ENCODE measurements at regions not wholly inside any gene's neighbourhood (a gene's known extent, or its start where the extent isn't known, plus 50 kb on each side); places are given as distances from the start of the nearest gene placed in this dataset.
"Not testable (repeated sequence)": the region's sequence is repeated elsewhere in the genome, so short reads cannot be mapped to it uniquely, and the experiment has no call there.

DNA sequence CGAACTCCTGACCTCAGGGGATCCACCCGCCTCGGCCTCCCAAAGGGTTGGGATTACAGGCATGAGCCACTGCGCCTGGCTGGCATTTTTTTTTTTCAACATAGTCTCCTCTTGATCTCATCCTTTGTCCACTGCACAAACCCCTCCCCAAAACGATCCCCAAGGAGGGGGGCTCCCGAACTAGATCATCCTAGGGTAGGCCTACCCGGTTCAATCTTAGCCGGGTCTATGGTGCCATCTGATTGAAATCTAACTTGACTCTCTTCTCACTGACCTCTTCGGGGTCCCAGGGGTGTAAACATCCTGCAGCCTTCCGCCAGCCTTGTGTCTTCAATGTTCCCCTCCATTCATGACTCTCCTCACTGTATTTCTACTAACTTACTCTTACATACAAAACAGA, 140.5 kb upstream of the CRHR1 start:
- intact Hi-C loops (cut with DNase I), result loop anchor here (5.0 kb wide), 1 partner anchor 194 kb away; no protein-coding TSS in a partner anchor
- TF ChIP-seq, protein P1, sequence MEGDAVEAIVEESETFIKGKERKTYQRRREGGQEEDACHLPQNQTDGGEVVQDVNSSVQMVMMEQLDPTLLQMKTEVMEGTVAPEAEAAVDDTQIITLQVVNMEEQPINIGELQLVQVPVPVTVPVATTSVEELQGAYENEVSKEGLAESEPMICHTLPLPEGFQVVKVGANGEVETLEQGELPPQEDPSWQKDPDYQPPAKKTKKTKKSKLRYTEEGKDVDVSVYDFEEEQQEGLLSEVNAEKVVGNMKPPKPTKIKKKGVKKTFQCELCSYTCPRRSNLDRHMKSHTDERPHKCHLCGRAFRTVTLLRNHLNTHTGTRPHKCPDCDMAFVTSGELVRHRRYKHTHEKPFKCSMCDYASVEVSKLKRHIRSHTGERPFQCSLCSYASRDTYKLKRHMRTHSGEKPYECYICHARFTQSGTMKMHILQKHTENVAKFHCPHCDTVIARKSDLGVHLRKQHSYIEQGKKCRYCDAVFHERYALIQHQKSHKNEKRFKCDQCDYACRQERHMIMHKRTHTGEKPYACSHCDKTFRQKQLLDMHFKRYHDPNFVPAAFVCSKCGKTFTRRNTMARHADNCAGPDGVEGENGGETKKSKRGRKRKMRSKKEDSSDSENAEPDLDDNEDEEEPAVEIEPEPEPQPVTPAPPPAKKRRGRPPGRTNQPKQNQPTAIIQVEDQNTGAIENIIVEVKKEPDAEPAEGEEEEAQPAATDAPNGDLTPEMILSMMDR (IDR thresholded peaks at IDR 0.05), result no peak
- TF ChIP-seq POLR2AphosphoS5 (IDR thresholded peaks at IDR 0.05; ENCODE audit: insufficient read depth in 1 of 2, low read depth in 1 of 2), result no peak
- no peak for TF ChIP-seq POLR2A (IDR thresholded peaks at IDR 0.05)
- no peak overlapping the region for H3K4me3 ChIP-seq

DNA sequence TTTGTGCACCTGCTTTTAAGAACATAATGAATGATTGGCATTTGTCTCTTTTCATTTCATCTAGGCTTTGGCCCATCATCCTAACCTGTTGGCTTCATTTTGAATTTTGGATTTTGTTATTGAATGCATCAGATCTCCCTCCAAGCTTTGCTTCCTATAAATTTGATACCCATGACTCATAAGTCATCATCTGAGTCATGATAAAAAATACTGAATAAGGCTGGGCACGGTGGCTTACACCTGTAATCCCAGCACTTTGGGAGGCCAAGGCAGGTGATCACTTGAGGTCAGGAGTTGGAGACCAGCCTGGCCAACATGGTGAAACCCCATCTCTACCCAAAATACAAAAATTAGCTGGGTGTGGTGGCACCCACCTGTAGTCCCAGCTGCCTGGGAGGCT, 139.5 kb upstream of the CRHR1 start:
- not testable (repeated sequence) for H3K36me3 ChIP-seq; H3K27me3 ChIP-seq; H3K4me1 ChIP-seq; H3K27ac ChIP-seq; H3K4me3 ChIP-seq; H3K9me3 ChIP-seq; DNase-seq (ENCODE audit: extremely low spot score in 2 of 2)
- intact Hi-C loops (cut with DNase I), result loop anchor here (5.0 kb wide), 1 partner anchor 193 kb away; no protein-coding TSS in a partner anchor

More for the DNA sequence above, 140.5 kb upstream of the CRHR1 start:
- H3K36me3 ChIP-seq, result no peaks in the 10 kb centered on the region
- no peak overlapping the region for H3K27ac ChIP-seq
- no peaks in the 10 kb centered on the region for H3K27me3 ChIP-seq
- H3K4me1 ChIP-seq, result no peaks in the 10 kb centered on the region
- H3K9me3 ChIP-seq, result no peaks in the 10 kb centered on the region
- DNase-seq (ENCODE audit: extremely low spot score in 2 of 2), result no peak

DNA sequence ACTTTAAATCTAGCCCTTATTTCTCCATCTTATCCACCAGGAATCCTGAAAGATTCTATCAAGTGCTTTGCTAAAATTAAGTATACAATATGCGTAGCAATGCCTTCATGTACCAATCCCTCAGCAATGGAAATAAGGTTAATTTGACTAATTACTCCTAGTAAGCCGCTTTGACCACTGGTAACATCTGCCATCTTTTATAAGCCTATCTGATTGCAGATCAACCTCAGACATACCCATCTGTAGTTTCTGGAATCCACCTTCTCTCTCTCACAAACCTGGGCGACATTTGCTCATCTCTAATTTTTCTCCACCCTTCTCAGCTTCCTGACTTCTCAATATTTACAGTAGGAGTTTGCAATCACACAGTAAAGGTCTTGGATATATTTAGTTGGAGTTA, 138.8 kb upstream of the CRHR1 start:
- Histone ChIP-seq H3K27ac (no peak overlapping the region), H3K36me3 (no peaks in the 10 kb centered on the region), H3K4me3 (no peak overlapping the region), H3K4me1 (no peaks in the 10 kb centered on the region), H3K9me3 (no peaks in the 10 kb centered on the region), H3K27me3 (no peaks in the 10 kb centered on the region)
- TF ChIP-seq POLR2AphosphoS5 (IDR thresholded peaks at IDR 0.05; ENCODE audit: insufficient read depth in 1 of 2, low read depth in 1 of 2) (no peak), POLR2A (IDR thresholded peaks at IDR 0.05) (no peak)
- TF ChIP-seq, protein P1 (IDR thresholded peaks at IDR 0.05), result no peak
- intact Hi-C loops (cut with DNase I), result no loop called here
- DNase-seq (ENCODE audit: extremely low spot score in 2 of 2), result no peak

DNA sequence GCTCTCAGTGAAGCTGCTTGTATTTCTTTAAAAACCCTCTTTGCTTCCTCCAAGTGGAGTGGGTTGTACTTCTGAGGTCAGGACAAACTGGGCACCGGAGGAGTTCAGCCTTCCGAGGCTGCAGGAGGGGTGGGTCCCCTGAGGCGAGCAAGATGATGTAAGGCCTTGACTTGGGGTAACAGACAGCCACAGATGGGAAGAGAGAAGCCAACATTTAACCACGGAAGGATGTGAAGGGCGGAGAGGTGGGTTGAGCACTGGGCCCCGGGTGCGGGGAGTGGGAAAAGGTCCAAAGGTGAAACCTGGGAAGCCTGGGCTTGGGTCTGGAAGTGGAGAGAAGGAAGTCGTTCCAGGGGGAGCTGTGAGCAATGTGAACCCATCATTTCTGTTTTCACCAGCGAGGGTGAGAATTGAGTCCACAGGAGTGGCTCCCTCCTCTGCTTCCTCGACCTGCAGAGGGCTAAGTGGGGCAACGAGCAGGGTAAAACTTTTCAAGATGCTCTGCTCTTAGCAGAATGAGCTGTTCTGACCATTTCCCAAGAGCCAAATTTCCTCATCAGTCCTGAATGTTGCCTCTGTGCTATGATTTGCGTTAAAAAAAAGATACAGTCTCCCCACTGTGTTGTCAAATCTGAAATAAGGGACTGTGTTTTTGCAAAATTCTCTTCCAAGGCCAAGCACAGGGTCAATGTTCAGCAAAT, 137.7 kb upstream of the CRHR1 start:
- intact Hi-C loops (cut with DNase I), result no loop called here
- no peak for DNase-seq (ENCODE audit: extremely low spot score in 2 of 2)

DNA sequence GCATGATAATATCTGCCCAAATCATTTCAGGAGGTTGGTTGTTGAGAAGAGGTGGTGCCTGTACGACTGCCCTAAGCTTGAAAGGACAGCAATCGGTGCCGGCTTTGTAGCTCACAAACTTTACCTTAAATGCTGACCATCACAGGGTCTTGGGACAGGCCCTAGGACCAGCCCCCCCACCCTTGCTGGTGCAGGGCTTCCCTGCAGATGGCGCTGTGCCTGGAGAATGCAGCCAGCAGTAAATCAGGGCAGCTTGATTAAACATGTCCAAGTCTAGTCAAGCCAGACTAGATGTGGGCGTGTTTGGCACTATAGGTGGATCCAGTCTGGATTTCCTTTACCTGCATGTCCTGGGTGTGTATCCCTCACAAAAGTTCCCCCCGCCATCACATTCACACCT, 135.5 kb upstream of the CRHR1 start:
- Histone ChIP-seq H3K4me3 (no peak overlapping the region), H3K27ac (no peak overlapping the region), H3K9me3 (no peaks in the 10 kb centered on the region), H3K36me3 (no peaks in the 10 kb centered on the region), H3K4me1 (no peaks in the 10 kb centered on the region), H3K27me3 (no peaks in the 10 kb centered on the region)
- no peak for DNase-seq (ENCODE audit: extremely low spot score in 2 of 2)
- TF ChIP-seq POLR2AphosphoS5 (IDR thresholded peaks at IDR 0.05; ENCODE audit: insufficient read depth in 1 of 2, low read depth in 1 of 2) (no peak), POLR2A (IDR thresholded peaks at IDR 0.05) (no peak)
- TF ChIP-seq, protein P1 (IDR thresholded peaks at IDR 0.05), result no peak
- intact Hi-C loops (cut with DNase I), result no loop called here

More for the DNA sequence above, 137.7 kb upstream of the CRHR1 start:
- Histone ChIP-seq H3K4me3 (no peak overlapping the region), H3K36me3 (no peaks in the 10 kb centered on the region), H3K4me1 (no peaks in the 10 kb centered on the region), H3K9me3 (no peaks in the 10 kb centered on the region), H3K27me3 (no peaks in the 10 kb centered on the region), H3K27ac (no peak overlapping the region)
- TF ChIP-seq POLR2A (IDR thresholded peaks at IDR 0.05) (no peak), POLR2AphosphoS5 (IDR thresholded peaks at IDR 0.05; ENCODE audit: insufficient read depth in 1 of 2, low read depth in 1 of 2) (no peak)
- TF ChIP-seq, protein P1 (IDR thresholded peaks at IDR 0.05), result no peak

All from vagina (tissue), 2 donors.